Smooth muscle cell (in vitro differentiated cells): ENCODE measurements at regions not wholly inside any gene's neighbourhood (a gene's known extent, or its start where the extent isn't known, plus 50 kb on each side); places are given as distances from the start of the nearest gene placed in this dataset.
"Not testable (repeated sequence)": the region's sequence is repeated elsewhere in the genome, so short reads cannot be mapped to it uniquely, and the experiment has no call there.

Experiments used
- DNase-seq: peaks from one replicate; lab custom pipeline; 2025; ENCODE audit not compliant: unreplicated experiment; lab: John Stamatoyannopoulos, UW
- H2AFZ ChIP-seq: fragments of 200-600 bp; sonication (generic); 2 replicates; pipeline ENCODE4 v1.6.0; 2016; ENCODE audit warnings: antibody characterized with exemption, low read depth, mild to moderate bottlenecking
- H3F3A ChIP-seq: fragments of 200-600 bp; sonication (generic); 2 replicates; pipeline ENCODE4 v1.6.0; 2017; ENCODE audit warnings: antibody characterized with exemption, low read depth
- H3K27ac ChIP-seq: fragments of 200-600 bp; sonication (generic); 2 replicates; pipeline ENCODE4 v1.5.1; 2016; ENCODE audit warnings: low read depth, mild to moderate bottlenecking
- H3K27me3 ChIP-seq: fragments of 200-600 bp; sonication (generic); 2 replicates; pipeline ENCODE4 v1.6.1; 2016; ENCODE audit warnings: low read depth, mild to moderate bottlenecking
- H3K36me3 ChIP-seq: fragments of 200-600 bp; sonication (generic); 2 replicates; pipeline ENCODE4 v1.5.1; 2016; ENCODE audit warnings: low read depth
- H3K4me1 ChIP-seq: fragments of 200-600 bp; sonication (generic); 2 replicates; pipeline ENCODE4 v1.5.1; 2016; ENCODE audit warnings: low read depth
- H3K4me2 ChIP-seq: fragments of 200-600 bp; sonication (generic); 2 replicates; pipeline ENCODE4 v1.6.0; 2016; ENCODE audit warnings: mild to moderate bottlenecking
- H3K4me3 ChIP-seq: fragments of 200-600 bp; sonication (generic); 2 replicates; pipeline ENCODE4 v1.5.1; 2016; ENCODE audit warnings: mild to moderate bottlenecking
- H3K79me2 ChIP-seq: fragments of 200-600 bp; sonication (generic); 2 replicates; pipeline ENCODE4 v1.6.0; 2016; ENCODE audit warnings: low read depth, mild to moderate bottlenecking
- H3K9ac ChIP-seq: fragments of 200-600 bp; sonication (generic); 2 replicates; pipeline ENCODE4 v1.6.0; 2016; ENCODE audit warnings: low read depth
- H3K9me3 ChIP-seq: fragments of 200-600 bp; sonication (generic); replicated peaks from 2 replicates; pipeline ENCODE4 v1.5.1; 2016; ENCODE audit warnings: low read depth
- H4K20me1 ChIP-seq: fragments of 200-600 bp; sonication (generic); 2 replicates; pipeline ENCODE4 v1.6.0; 2016; ENCODE audit warnings: low read depth
- WGBS: methylation state at CpG from one replicate; pipeline ENCODE4 v1.1.7; 2016; ENCODE audit warnings: low lambda C conversion rate; 5-methylcytosine and 5-hydroxymethylcytosine counted together
- TF ChIP-seq, protein P1 (sequence below): fragments of 200-600 bp; sonication (generic); IDR thresholded peaks from 2 replicates; pipeline ENCODE4 v1.5.1; 2017; ENCODE audit warnings: borderline replicate concordance, mild to moderate bottlenecking, antibody characterized with exemption; ENCODE audit not compliant: insufficient read depth, poor library complexity, severe bottlenecking

DNA sequence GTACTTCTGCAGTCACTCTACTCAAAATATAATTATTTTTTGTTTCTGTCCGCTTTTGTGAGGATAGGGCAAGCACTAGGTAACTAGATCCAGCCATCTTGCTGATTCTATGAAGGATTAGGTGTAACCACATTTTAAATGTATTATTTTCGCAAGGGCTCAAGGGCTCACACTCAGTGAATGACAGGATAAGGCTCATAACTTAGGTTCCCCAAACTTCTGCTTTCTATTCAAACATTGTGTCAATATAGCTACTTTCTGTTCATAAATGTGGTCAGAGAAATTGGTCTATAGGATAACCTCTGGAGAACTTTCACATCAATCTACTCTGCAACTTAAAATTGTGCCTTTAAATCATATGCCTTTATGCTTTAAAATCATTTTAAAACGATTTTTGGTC is 1141.2 kb downstream of the SORCS1 start:
- H3K27me3 ChIP-seq = no peaks in the 10 kb centered on the region
- no peaks in the 10 kb centered on the region for H3K4me1 ChIP-seq
- TF ChIP-seq, protein P1, sequence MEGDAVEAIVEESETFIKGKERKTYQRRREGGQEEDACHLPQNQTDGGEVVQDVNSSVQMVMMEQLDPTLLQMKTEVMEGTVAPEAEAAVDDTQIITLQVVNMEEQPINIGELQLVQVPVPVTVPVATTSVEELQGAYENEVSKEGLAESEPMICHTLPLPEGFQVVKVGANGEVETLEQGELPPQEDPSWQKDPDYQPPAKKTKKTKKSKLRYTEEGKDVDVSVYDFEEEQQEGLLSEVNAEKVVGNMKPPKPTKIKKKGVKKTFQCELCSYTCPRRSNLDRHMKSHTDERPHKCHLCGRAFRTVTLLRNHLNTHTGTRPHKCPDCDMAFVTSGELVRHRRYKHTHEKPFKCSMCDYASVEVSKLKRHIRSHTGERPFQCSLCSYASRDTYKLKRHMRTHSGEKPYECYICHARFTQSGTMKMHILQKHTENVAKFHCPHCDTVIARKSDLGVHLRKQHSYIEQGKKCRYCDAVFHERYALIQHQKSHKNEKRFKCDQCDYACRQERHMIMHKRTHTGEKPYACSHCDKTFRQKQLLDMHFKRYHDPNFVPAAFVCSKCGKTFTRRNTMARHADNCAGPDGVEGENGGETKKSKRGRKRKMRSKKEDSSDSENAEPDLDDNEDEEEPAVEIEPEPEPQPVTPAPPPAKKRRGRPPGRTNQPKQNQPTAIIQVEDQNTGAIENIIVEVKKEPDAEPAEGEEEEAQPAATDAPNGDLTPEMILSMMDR = no peak
- 81% methylated on average over 3 of the region's 3 CpGs for WGBS
- no peak for DNase-seq
- no peak overlapping the region for H3K4me3 ChIP-seq
- no peaks in the 10 kb centered on the region for H4K20me1 ChIP-seq
- no peak overlapping the region for H3K27ac ChIP-seq
- H3K79me2 ChIP-seq = no peaks in the 10 kb centered on the region
- no peak overlapping the region for H2AFZ ChIP-seq
- no peak overlapping the region for H3K4me2 ChIP-seq
- H3K9me3 ChIP-seq = no peaks in the 10 kb centered on the region
- no peaks in the 10 kb centered on the region for H3F3A ChIP-seq
- H3K9ac ChIP-seq = no peak overlapping the region
- H3K36me3 ChIP-seq = no peaks in the 10 kb centered on the region

DNA sequence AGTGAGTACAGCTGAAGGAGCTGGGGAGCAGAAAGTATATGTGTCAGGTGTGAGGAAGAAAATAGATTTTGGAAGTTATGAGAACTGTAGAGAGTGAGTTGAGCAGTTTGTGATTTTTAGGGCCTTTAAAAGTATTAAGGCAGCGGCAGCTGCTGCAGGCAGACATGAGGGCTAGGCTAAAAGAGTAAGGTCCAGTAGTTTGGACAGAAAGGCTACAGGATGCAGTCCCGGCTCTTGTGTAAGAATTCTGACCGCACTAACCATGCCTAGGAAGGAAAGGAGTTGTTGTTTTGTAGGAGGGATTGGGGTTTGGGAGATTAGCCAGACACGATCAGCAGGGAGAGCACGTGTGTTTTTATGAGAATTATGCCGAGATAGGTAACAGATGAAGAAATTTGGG is 1144.9 kb downstream of the SORCS1 start:
- not testable (repeated sequence) for H3K9ac ChIP-seq, H3K9me3 ChIP-seq, H3K79me2 ChIP-seq, H3K4me3 ChIP-seq, H3K4me2 ChIP-seq, H3K27ac ChIP-seq, H3K4me1 ChIP-seq, H2AFZ ChIP-seq, H3K36me3 ChIP-seq, DNase-seq, H4K20me1 ChIP-seq, H3F3A ChIP-seq, H3K27me3 ChIP-seq
- 87% methylated on average over 6 of the region's 6 CpGs for WGBS

DNA sequence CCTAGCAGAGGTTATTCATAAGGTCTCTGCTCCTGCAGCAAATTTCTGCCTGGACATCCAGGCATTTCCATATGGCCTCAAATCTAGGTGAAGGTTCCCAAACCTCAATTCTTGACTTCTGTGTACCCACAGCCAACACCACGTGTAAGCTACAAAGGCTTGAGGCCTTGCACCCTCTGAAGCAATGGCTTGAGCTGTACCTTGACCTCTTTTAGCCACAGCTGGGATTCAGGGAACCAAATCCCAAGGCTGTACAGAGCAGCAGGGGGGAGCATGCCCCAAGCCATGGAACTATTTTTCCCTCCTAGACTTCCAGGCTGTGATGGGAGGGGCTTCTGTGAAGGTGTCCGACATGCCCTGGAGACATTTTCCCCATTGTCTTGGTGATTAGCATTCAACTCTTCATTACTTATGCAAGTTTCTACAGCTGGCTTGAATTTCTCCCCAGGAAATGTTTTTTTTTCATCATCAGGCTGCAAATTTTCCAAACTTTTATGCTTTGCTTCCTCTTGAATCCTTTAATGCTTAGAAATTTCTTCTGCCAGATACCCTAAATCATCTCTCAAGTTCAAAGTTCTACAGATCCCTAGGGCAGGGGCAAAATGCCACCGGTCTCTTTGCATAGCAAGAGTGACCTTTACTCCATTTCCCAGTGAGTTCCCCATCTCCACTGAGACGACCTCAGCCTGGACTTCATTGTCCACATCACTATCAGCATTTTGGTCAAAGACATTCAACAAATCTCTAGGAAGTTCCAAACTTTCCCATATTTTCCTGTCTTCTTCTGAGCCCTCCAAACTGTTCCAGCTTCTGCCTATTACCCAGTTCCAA is 1148.9 kb downstream of the SORCS1 start:
- not testable (repeated sequence) for H3K79me2 ChIP-seq, DNase-seq, H3K4me2 ChIP-seq, H3K36me3 ChIP-seq, H4K20me1 ChIP-seq, H3K4me1 ChIP-seq, H3F3A ChIP-seq, H3K4me3 ChIP-seq, H2AFZ ChIP-seq, H3K9ac ChIP-seq, H3K27me3 ChIP-seq, H3K9me3 ChIP-seq, H3K27ac ChIP-seq
- 86% methylated on average over 4 of the region's 4 CpGs for WGBS

DNA sequence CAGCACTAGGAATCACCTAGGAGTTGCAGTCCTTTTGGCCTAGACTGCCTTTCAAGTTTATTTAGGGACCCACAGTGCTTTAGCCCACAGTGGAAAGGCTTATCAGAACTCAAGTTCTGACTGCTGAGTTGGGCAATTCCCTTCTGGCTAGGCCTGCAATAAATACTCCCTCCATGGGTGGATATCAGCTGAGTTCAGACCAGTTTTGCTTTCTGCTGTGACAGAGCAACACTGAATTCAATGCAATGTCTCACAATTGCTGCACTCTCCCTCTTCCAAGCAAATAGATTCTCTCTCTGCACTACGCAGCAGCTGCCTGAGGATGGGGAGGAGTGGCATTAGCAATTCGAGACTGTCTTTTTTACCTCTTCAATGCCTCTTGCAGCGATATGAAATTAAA is 1153.3 kb downstream of the SORCS1 start:
- no peak overlapping the region for H3K4me3 ChIP-seq
- H3K79me2 ChIP-seq = no peaks in the 10 kb centered on the region
- H3K4me2 ChIP-seq = no peak overlapping the region
- no peaks in the 10 kb centered on the region for H4K20me1 ChIP-seq
- no peak overlapping the region for H3K27ac ChIP-seq
- no peak for DNase-seq
- H3K4me1 ChIP-seq = no peaks in the 10 kb centered on the region
- WGBS = 59% methylated on average over 3 of the region's 3 CpGs
- H3F3A ChIP-seq = no peaks in the 10 kb centered on the region
- H2AFZ ChIP-seq = no peak overlapping the region
- H3K9ac ChIP-seq = no peak overlapping the region
- H3K27me3 ChIP-seq = no peaks in the 10 kb centered on the region
- TF ChIP-seq, protein P1 = no peak
- no peaks in the 10 kb centered on the region for H3K36me3 ChIP-seq
- no peaks in the 10 kb centered on the region for H3K9me3 ChIP-seq
